ENCODE measurements at regions not wholly inside any gene's neighbourhood (a gene's known extent, or its start where the extent isn't known, plus 50 kb on each side); places are given as distances from the start of the nearest gene placed in this dataset.

- TF ChIP-seq CTCF (IDR thresholded peaks at IDR 0.05; ENCODE audit: low read length) (no peak), EZH2 (IDR thresholded peaks at IDR 0.05; ENCODE audit: borderline replicate concordance, low read length) (no peak)
These were observed 545.4 kb upstream of the HS3ST5 start for GRCh38 chr6:114888241-114888640.

All from OCI-LY1 (cell line).